ENCODE measurements at regions not wholly inside any gene's neighbourhood (a gene's known extent, or its start where the extent isn't known, plus 50 kb on each side); places are given as distances from the start of the nearest gene placed in this dataset.
A peak's percentile ranks its signal among the peaks of the same experiment; 100 is the strongest.

DNA sequence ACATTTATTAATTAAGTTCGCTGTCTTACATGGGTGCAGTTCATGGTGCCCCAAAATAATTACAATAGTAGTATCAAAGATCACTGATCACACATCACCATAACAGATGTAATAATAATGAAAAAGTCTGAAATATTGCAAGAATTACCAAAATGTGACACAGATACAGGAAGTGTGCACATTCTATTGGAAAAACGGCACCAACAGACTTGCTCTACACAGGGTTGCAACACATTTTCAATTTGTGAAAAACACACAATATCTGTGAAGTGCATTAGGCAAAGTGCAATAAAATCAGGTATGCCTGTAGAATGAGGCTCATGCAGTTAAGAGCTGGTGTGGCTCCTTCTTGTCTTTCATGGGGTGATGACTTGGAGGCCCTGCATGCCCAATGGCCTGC is 265.8 kb downstream of the RPLP1 start:
- TF ChIP-seq YY1 (IDR thresholded peaks at IDR 0.05; ENCODE audit: low read depth) (no peak), CREB1 (IDR thresholded peaks at IDR 0.05; ENCODE audit: low read depth) (no peak), RAD21 (IDR thresholded peaks at IDR 0.05; ENCODE audit: low read depth) (no peak), FOXM1 (IDR thresholded peaks at IDR 0.05; ENCODE audit: borderline replicate concordance, low read depth) (no peak), TAF1 (IDR thresholded peaks at IDR 0.05; ENCODE audit: low read depth) (no peak), EP300 (IDR thresholded peaks at IDR 0.05; ENCODE audit: borderline replicate concordance) (no peak), ZBTB7A (IDR thresholded peaks at IDR 0.05; ENCODE audit: low read depth) (no peak), CEBPB (IDR thresholded peaks at IDR 0.05) (no peak)
- TF ChIP-seq, protein P1, sequence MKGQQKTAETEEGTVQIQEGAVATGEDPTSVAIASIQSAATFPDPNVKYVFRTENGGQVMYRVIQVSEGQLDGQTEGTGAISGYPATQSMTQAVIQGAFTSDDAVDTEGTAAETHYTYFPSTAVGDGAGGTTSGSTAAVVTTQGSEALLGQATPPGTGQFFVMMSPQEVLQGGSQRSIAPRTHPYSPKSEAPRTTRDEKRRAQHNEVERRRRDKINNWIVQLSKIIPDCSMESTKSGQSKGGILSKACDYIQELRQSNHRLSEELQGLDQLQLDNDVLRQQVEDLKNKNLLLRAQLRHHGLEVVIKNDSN (IDR thresholded peaks at IDR 0.05) = no peak
- TF ChIP-seq, protein P2, sequence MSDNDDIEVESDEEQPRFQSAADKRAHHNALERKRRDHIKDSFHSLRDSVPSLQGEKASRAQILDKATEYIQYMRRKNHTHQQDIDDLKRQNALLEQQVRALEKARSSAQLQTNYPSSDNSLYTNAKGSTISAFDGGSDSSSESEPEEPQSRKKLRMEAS (IDR thresholded peaks at IDR 0.05) = no peak

DNA sequence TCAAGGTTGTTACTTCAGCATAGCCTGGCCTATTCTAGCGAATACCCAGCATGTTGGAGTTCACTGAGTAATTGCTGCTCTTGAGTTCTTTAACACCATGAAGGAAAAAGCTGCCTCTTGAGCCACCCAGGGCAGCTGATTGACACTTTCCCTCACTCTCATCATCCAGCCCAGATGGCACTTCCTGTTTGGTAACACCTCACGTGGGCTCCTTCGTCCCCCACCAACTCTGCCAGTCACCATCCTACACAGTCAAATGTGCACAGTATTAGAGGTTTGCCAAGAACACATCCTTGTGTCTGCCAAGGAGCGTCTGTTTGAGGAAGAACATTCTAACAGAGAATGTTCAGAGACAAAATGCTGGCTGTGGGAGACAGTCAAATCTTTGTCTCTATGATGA is 266.3 kb downstream of the RPLP1 start:
- TF ChIP-seq CEBPB (IDR thresholded peaks at IDR 0.05) (no peak), TAF1 (IDR thresholded peaks at IDR 0.05; ENCODE audit: low read depth) (no peak), EP300 (IDR thresholded peaks at IDR 0.05; ENCODE audit: borderline replicate concordance) (no peak), ZBTB7A (IDR thresholded peaks at IDR 0.05; ENCODE audit: low read depth) (no peak), CREB1 (IDR thresholded peaks at IDR 0.05; ENCODE audit: low read depth) (no peak), EGR1 (IDR thresholded peaks at IDR 0.05) (no peak), RAD21 (IDR thresholded peaks at IDR 0.05; ENCODE audit: low read depth) (no peak), TEAD4 (IDR thresholded peaks at IDR 0.05) (no peak), TCF12 (IDR thresholded peaks at IDR 0.05; ENCODE audit: low read depth) (no peak), YY1 (IDR thresholded peaks at IDR 0.05; ENCODE audit: low read depth) (no peak), FOXM1 (IDR thresholded peaks at IDR 0.05; ENCODE audit: borderline replicate concordance, low read depth) (no peak), NFIC (IDR thresholded peaks at IDR 0.05) (no peak)
- TF ChIP-seq, protein P1 (IDR thresholded peaks at IDR 0.05) = no peak
- TF ChIP-seq, protein P2 (IDR thresholded peaks at IDR 0.05) = no peak
- TF ChIP-seq, protein P3, sequence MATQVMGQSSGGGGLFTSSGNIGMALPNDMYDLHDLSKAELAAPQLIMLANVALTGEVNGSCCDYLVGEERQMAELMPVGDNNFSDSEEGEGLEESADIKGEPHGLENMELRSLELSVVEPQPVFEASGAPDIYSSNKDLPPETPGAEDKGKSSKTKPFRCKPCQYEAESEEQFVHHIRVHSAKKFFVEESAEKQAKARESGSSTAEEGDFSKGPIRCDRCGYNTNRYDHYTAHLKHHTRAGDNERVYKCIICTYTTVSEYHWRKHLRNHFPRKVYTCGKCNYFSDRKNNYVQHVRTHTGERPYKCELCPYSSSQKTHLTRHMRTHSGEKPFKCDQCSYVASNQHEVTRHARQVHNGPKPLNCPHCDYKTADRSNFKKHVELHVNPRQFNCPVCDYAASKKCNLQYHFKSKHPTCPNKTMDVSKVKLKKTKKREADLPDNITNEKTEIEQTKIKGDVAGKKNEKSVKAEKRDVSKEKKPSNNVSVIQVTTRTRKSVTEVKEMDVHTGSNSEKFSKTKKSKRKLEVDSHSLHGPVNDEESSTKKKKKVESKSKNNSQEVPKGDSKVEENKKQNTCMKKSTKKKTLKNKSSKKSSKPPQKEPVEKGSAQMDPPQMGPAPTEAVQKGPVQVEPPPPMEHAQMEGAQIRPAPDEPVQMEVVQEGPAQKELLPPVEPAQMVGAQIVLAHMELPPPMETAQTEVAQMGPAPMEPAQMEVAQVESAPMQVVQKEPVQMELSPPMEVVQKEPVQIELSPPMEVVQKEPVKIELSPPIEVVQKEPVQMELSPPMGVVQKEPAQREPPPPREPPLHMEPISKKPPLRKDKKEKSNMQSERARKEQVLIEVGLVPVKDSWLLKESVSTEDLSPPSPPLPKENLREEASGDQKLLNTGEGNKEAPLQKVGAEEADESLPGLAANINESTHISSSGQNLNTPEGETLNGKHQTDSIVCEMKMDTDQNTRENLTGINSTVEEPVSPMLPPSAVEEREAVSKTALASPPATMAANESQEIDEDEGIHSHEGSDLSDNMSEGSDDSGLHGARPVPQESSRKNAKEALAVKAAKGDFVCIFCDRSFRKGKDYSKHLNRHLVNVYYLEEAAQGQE (IDR thresholded peaks at IDR 0.05; ENCODE audit: low read depth) = no peak

DNA sequence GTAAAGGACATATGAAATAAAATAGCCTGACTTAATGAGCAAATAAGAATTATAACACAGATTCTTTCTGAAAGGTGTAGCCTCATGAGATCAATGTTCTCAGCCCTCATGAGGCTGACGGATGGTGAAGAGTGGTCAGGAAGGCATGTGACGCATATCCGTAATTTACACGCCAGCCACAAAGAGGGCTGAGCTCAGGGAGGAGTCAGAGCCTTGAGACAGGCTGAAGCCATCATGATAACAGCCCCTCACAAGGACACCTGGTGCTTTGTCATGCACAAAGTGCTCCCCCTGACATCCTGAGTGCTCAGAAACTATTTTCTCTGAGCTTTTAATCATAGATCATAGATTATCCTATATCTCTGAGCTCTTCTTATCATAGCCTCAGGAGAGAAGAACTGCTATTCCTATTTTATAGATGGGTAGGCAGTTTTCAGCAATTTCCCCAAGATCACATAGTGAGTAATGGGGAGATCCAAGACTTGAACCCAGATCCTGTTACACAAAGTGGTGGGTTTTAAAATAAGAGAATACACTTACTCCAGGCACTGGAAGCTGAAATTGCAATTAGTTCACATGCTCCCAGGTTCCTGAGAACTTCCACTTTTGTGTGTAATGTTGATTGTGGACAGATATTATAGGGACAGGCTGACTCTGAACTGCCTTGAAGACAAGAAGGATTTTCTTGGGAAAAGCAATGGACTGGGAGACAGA is 267.1 kb downstream of the RPLP1 start:
- no peak for TF ChIP-seq EP300 (IDR thresholded peaks at IDR 0.05; ENCODE audit: borderline replicate concordance)

DNA sequence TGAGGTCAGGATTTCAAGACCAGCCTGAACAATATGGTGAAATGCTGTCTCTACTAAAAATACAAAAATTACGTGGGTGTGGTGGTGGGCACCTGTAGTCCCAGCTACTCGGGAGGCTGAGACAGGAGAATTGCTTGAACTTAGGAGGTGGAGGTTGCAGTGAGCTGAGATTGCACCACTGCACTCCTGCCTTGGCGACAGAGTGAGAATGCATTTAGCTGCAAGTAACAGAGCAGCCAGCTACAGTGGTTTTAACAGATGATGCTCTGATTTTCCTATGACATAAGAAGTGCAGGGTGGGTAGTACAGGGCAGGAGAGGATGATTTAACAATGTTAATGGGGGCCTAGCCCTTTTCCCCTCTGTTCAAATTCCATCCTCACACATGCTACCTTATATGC is 267.9 kb downstream of the RPLP1 start:
- no peak for TF ChIP-seq TAF1 (IDR thresholded peaks at IDR 0.05; ENCODE audit: low read depth)
- no peak for TF ChIP-seq CEBPB (IDR thresholded peaks at IDR 0.05)
- TF ChIP-seq TEAD4 (IDR thresholded peaks at IDR 0.05) = no peak
- no peak for TF ChIP-seq EGR1 (IDR thresholded peaks at IDR 0.05)
- no peak for TF ChIP-seq NFIC (IDR thresholded peaks at IDR 0.05)
- TF ChIP-seq EP300 (IDR thresholded peaks at IDR 0.05; ENCODE audit: borderline replicate concordance) = no peak
- TF ChIP-seq TCF12 (IDR thresholded peaks at IDR 0.05; ENCODE audit: low read depth) = no peak

DNA sequence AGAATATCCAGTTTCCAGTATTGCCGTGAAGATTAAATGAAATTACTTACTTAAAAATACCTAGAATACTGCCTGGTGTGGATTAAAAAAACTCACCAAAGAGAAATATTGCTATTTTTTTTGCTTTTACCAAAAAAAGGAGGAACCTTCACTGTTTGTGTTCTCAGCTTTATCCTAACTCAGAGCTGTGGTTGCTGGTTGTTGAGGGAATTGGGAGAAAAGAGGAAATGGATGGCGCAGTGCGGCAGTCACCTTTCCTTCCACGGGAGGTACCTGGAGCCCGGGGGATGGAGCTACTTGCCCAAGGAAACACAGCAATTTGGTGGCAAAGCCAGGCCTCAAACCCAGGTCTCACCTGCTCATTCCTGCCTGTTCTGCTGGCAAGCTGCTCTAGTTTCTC is 270.3 kb downstream of the RPLP1 start:
- TF ChIP-seq EGR1 (IDR thresholded peaks at IDR 0.05) = no peak
- no peak for TF ChIP-seq TCF12 (IDR thresholded peaks at IDR 0.05; ENCODE audit: low read depth)
- no peak for TF ChIP-seq RAD21 (IDR thresholded peaks at IDR 0.05; ENCODE audit: low read depth)

DNA sequence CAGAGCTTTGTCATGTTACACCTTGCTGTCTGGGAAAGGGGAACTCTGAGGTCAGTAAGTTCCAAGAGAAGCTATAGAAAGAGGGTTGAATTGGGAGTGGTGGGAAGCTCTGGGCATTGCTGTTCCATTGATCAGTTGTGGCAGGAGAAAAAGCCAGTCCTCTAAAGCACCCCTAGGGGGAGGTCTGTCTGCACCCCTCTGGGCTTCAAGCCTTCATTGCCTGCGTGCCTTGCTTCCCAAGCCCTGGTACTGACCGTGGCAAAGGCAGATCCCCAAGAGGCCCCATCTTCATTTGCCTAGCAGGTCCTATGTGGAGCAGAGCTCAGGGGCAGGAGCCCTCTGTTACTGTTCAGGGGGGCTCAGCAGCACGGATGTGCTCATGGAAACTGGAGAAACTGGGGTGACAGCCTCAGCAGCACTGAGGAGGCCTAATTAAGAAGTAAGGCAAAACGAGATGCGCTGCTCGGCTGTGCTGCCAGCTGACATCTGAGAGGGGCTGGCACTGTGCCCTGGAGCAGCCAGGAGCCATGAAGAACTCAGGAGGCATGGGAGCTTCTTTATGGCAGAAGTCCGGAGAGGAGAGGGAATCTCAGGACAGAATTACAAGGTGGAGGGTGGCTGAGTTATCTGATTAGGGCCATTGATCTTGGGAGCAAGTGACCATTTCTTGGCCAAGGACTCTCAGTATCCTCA is 270.9 kb downstream of the RPLP1 start:
- TF ChIP-seq RAD21 (IDR thresholded peaks at IDR 0.05; ENCODE audit: low read depth) = 0 out of 2 replicates have a peak, but pooled peaks have one; percentile 21
- TF ChIP-seq EGR1 (IDR thresholded peaks at IDR 0.05) = no peak
- no peak for TF ChIP-seq EP300 (IDR thresholded peaks at IDR 0.05; ENCODE audit: borderline replicate concordance)
- no peak for TF ChIP-seq YY1 (IDR thresholded peaks at IDR 0.05; ENCODE audit: low read depth)
- TF ChIP-seq NFIC (IDR thresholded peaks at IDR 0.05) = peak; percentile 51; the same call in 1 of the 2 replicates

DNA sequence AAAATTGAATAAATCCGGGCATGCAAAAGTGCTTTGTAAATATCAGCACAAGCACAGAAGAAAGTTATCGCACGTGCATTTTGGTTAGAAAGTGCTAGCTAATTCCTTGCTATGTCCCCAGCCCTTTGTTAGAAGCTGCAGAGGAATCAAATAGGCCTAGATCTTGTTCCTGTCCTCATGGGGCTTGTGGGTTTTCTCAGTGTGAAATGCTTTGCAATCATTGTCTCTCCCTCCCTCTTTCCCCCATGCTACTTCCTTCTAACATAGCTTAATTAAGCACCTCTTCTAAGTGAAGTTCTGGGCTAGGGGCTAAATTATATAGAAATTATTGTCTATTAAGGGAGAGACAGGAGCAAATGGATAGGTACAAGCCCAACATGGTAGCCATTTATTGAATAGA is 271.7 kb downstream of the RPLP1 start:
- no peak for TF ChIP-seq EGR1 (IDR thresholded peaks at IDR 0.05)
- TF ChIP-seq FOXM1 (IDR thresholded peaks at IDR 0.05; ENCODE audit: borderline replicate concordance, low read depth) = no peak
- no peak for TF ChIP-seq CREB1 (IDR thresholded peaks at IDR 0.05; ENCODE audit: low read depth)
- TF ChIP-seq NFIC (IDR thresholded peaks at IDR 0.05) = no peak
- no peak for TF ChIP-seq TCF12 (IDR thresholded peaks at IDR 0.05; ENCODE audit: low read depth)
- TF ChIP-seq YY1 (IDR thresholded peaks at IDR 0.05; ENCODE audit: low read depth) = no peak
- no peak for TF ChIP-seq TAF1 (IDR thresholded peaks at IDR 0.05; ENCODE audit: low read depth)
- TF ChIP-seq, protein P3 (IDR thresholded peaks at IDR 0.05; ENCODE audit: low read depth) = no peak
- no peak for TF ChIP-seq EP300 (IDR thresholded peaks at IDR 0.05; ENCODE audit: borderline replicate concordance)
- no peak for TF ChIP-seq RAD21 (IDR thresholded peaks at IDR 0.05; ENCODE audit: low read depth)
- no peak for TF ChIP-seq CEBPB (IDR thresholded peaks at IDR 0.05)
- no peak for TF ChIP-seq ZBTB7A (IDR thresholded peaks at IDR 0.05; ENCODE audit: low read depth)
- TF ChIP-seq, protein P1 (IDR thresholded peaks at IDR 0.05) = no peak
- TF ChIP-seq, protein P2 (IDR thresholded peaks at IDR 0.05) = no peak
- no peak for TF ChIP-seq TEAD4 (IDR thresholded peaks at IDR 0.05)

All from Ishikawa (cell line).